HUES48 (cell line): ENCODE measurements at regions not wholly inside any gene's neighbourhood (a gene's known extent, or its start where the extent isn't known, plus 50 kb on each side); places are given as distances from the start of the nearest gene placed in this dataset.
"Not testable (repeated sequence)": the region's sequence is repeated elsewhere in the genome, so short reads cannot be mapped to it uniquely, and the experiment has no call there.

Experiments
- H3K27ac ChIP-seq: one replicate; pipeline ENCODE4 v1.7.0; 2013; ENCODE audit warnings: low read depth, low read length, inconsistent platforms
- H3K27me3 ChIP-seq: 2 replicates; pipeline ENCODE4 v1.6.1; 2013; ENCODE audit warnings: mild to moderate bottlenecking, low read length; ENCODE audit not compliant: control insufficient read depth, insufficient read depth
- H3K36me3 ChIP-seq: 2 replicates; pipeline ENCODE4 v1.6.1; 2013; ENCODE audit warnings: low read length; ENCODE audit not compliant: control insufficient read depth, insufficient read depth
- H3K4me1 ChIP-seq: 2 replicates; pipeline ENCODE4 v1.6.1; 2013; ENCODE audit warnings: mild to moderate bottlenecking, low read length; ENCODE audit not compliant: control insufficient read depth, insufficient read depth
- H3K4me3 ChIP-seq: 2 replicates; pipeline ENCODE4 v1.5.1; 2013; ENCODE audit warnings: mild to moderate bottlenecking, low read depth, low read length
- H3K9ac ChIP-seq: 2 replicates; pipeline ENCODE4 v1.6.1; 2013; ENCODE audit warnings: mild to moderate bottlenecking, low read depth, low read length, moderate library complexity
- H3K9me3 ChIP-seq: 2 replicates; pipeline ENCODE4 v1.6.1; 2013; ENCODE audit warnings: low read length; ENCODE audit not compliant: control insufficient read depth, insufficient read depth

- Histone ChIP-seq H3K27ac (no peak overlapping the region), H3K36me3 (no peaks in the 10 kb centered on the region), H3K9me3 (no peaks in the 10 kb centered on the region), H3K4me3 (no peak overlapping the region), H3K27me3 (no peaks in the 10 kb centered on the region), H3K4me1 (0 out of 2 replicates have a peak, but pooled peaks cover 3% of the 10 kb centered on the region), H3K9ac (no peak overlapping the region)
Measured at GRCh38 chr14:92223025-92223424, 99.9 kb upstream of the SLC24A4 start.

- Histone ChIP-seq H3K9ac (no peak overlapping the region), H3K27me3 (no peaks in the 10 kb centered on the region), H3K27ac (no peak overlapping the region), H3K36me3 (no peaks in the 10 kb centered on the region), H3K9me3 (no peaks in the 10 kb centered on the region), H3K4me3 (no peak overlapping the region), H3K4me1 (0 out of 2 replicates have a peak, but pooled peaks cover 3% of the 10 kb centered on the region)
Measured at GRCh38 chr14:92224358-92224954, 98.5 kb upstream of the SLC24A4 start.

GRCh38 chr14:92225731-92226130 lies 97.2 kb upstream of the SLC24A4 start:
- Histone ChIP-seq H3K9ac (no peak overlapping the region), H3K4me3 (no peak overlapping the region), H3K9me3 (no peaks in the 10 kb centered on the region), H3K27me3 (no peaks in the 10 kb centered on the region), H3K27ac (no peak overlapping the region), H3K36me3 (no peaks in the 10 kb centered on the region), H3K4me1 (0 out of 2 replicates have a peak, but pooled peaks cover 3% of the 10 kb centered on the region)

- not testable (repeated sequence) for H3K4me1 ChIP-seq, H3K9ac ChIP-seq, H3K27me3 ChIP-seq, H3K27ac ChIP-seq, H3K36me3 ChIP-seq, H3K9me3 ChIP-seq, H3K4me3 ChIP-seq
Measured at GRCh38 chr14:92226166-92226565, 96.8 kb upstream of the SLC24A4 start.

GRCh38 chr14:92236243-92236900 lies 86.6 kb upstream of the SLC24A4 start:
- Histone ChIP-seq H3K36me3 (no peaks in the 10 kb centered on the region), H3K27me3 (no peaks in the 10 kb centered on the region), H3K4me3 (no peak overlapping the region), H3K27ac (no peak overlapping the region), H3K9ac (no peak overlapping the region), H3K4me1 (no peaks in the 10 kb centered on the region), H3K9me3 (peaks cover 20% of the 10 kb centered on the region)

GRCh38 chr14:92240658-92241057 lies 82.3 kb upstream of the SLC24A4 start:
- no peak overlapping the region for H3K4me3 ChIP-seq
- no peaks in the 10 kb centered on the region for H3K27me3 ChIP-seq
- H3K4me1 ChIP-seq: no peaks in the 10 kb centered on the region
- no peak overlapping the region for H3K9ac ChIP-seq
- no peak overlapping the region for H3K27ac ChIP-seq
- no peaks in the 10 kb centered on the region for H3K36me3 ChIP-seq
- peaks cover 25% of the 10 kb centered on the region for H3K9me3 ChIP-seq

- Histone ChIP-seq H3K4me1 (no peaks in the 10 kb centered on the region), H3K36me3 (no peaks in the 10 kb centered on the region), H3K9ac (no peak overlapping the region), H3K27me3 (no peaks in the 10 kb centered on the region), H3K27ac (no peak overlapping the region), H3K4me3 (no peak overlapping the region), H3K9me3 (peaks cover 25% of the 10 kb centered on the region)
Measured at GRCh38 chr14:92241966-92242595, 80.9 kb upstream of the SLC24A4 start.

GRCh38 chr14:92244805-92245204 lies 78.2 kb upstream of the SLC24A4 start:
- no peak overlapping the region for H3K9ac ChIP-seq
- peaks cover 25% of the 10 kb centered on the region for H3K9me3 ChIP-seq
- H3K36me3 ChIP-seq: no peaks in the 10 kb centered on the region
- no peak overlapping the region for H3K4me3 ChIP-seq
- no peak overlapping the region for H3K27ac ChIP-seq
- no peaks in the 10 kb centered on the region for H3K4me1 ChIP-seq
- H3K27me3 ChIP-seq: no peaks in the 10 kb centered on the region

- peaks cover 15% of the 10 kb centered on the region for H3K9me3 ChIP-seq
- H3K27me3 ChIP-seq: 0 out of 2 replicates have a peak, but pooled peaks cover 4% of the 10 kb centered on the region
- H3K9ac ChIP-seq: no peak overlapping the region
- H3K36me3 ChIP-seq: no peaks in the 10 kb centered on the region
- H3K27ac ChIP-seq: no peak overlapping the region
- peaks cover 3% of the 10 kb centered on the region; the same call in 1 of the 2 replicates for H3K4me1 ChIP-seq
- no peak overlapping the region for H3K4me3 ChIP-seq
Measured at GRCh38 chr14:92247341-92247740, 75.6 kb upstream of the SLC24A4 start.

- Histone ChIP-seq H3K36me3 (no peaks in the 10 kb centered on the region), H3K9me3 (peaks cover 13% of the 10 kb centered on the region), H3K9ac (no peak overlapping the region), H3K27me3 (peaks cover 10% of the 10 kb centered on the region), H3K4me1 (peaks cover 9% of the 10 kb centered on the region; the same call in 1 of the 2 replicates), H3K4me3 (no peak overlapping the region), H3K27ac (no peak overlapping the region)
Measured at GRCh38 chr14:92247947-92248346, 75.0 kb upstream of the SLC24A4 start.

- Histone ChIP-seq H3K27ac (no peak overlapping the region), H3K27me3 (peaks cover 17% of the 10 kb centered on the region), H3K4me1 (peaks cover 17% of the 10 kb centered on the region; the same call in 1 of the 2 replicates), H3K4me3 (no peak overlapping the region), H3K36me3 (no peaks in the 10 kb centered on the region), H3K9ac (no peak overlapping the region), H3K9me3 (peaks cover 12% of the 10 kb centered on the region)
Measured at GRCh38 chr14:92248696-92249095, 74.3 kb upstream of the SLC24A4 start.
